COLO668 (cell line): ENCODE measurements at regions not wholly inside any gene's neighbourhood (a gene's known extent, or its start where the extent isn't known, plus 50 kb on each side); places are given as distances from the start of the nearest gene placed in this dataset.

Experiments
- DNase-seq: peaks from one replicate; lab custom pipeline; 2025; ENCODE audit not compliant: unreplicated experiment; lab: John Stamatoyannopoulos, UW

DNA sequence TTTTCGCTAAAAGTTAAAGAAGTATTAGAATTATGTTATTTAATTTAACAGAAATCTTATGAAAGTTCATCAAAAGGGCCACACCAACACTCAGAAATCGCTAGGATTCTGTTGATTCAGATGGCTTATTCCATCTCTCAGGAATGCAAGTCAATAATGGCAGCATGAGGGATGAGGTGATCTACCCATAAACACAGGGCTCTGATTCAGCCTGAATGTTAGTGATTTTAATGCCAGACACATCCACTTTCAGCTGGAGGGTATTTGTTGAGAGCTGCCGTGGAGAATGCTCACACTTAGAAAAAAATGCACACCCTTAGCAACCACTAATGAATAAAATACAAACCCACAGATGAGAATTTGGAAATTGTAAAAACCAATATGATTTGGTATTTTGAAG is 173.3 kb upstream of the ERBB4 start:
- no peak for DNase-seq

- DNase-seq: no peak
Measured at GRCh38 chr2:212709280-212709679, 170.7 kb upstream of the ERBB4 start.

- no peak for DNase-seq
Measured at GRCh38 chr2:212708355-212708754, 169.8 kb upstream of the ERBB4 start.

DNA sequence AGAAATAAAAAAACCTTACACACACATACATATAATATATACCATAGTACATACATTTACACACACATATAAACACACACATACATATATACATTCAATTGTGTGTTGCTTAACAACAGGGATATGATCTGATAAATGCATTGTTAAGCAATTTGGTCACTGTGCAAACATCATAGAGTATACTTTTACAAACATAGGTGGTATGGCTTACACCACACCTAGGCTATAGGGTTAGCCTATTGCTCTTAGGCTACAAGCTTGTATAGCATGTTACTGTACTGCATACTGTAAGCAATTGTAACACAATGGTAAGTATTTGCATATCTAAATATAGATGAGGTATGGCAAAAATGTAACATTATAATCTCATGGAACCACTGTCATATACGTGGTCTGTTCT is 156.8 kb upstream of the ERBB4 start:
- no peak for DNase-seq

GRCh38 chr2:212694398-212694797 is 155.8 kb upstream of the ERBB4 start:
- DNase-seq: no peak

GRCh38 chr2:212692466-212692865 is 153.9 kb upstream of the ERBB4 start:
- DNase-seq: no peak

- peak; percentile 49 for DNase-seq
Measured at GRCh38 chr2:212686285-212686895, 147.8 kb upstream of the ERBB4 start.

DNA sequence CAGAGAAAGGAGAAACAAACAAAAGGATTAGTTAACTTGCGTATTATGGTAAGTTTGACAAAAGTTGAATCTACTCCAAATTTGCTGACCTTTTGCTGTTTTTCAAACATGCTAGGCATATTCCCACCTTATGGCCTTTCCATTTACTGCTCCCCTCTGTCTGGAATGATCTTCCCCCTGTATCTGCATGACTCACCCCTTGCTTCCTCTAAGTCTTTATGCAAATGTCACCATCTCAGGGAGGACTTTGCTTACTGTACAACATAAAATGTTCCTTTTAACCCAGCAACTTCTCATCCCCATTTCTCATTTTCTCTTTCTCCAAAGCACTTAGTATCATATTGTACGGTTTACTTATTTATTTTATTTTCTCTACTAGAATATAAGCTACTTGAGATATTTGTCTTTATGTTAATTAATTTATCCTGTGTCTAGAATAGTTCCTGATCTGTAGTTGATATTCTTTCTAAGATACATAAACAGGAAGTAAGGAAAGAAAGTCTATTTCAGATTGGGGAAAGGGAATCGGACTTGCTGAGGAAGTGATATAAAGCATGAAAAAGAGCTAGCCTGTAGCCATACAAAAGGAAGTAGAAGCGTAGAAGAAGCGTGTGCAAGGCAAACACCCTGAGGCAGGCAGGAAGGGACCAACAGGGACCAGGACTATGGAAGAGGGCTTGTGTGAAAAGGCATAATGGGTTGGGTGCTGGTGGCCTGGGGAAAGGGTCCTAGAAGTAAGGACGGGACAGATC is 144.9 kb upstream of the ERBB4 start:
- DNase-seq: no peak

DNA sequence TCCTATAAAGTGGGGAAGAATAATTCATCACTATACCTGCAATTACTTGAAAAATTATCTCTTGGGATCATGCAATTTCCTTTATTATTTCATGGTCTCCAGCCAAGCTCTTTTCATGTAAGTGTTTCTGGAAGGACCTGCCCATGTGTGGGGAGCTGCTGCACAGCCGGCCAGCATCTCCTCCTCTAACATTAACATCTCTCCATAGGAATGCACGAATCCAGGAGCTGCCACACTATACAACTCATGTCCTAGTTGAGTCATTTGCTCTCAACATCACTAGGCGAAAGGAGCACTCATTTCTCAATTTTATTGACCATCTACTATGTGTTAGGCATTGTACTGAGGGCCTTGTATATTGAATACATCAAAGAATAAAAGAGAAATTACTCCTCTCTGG is 144.3 kb upstream of the ERBB4 start:
- DNase-seq: no peak

GRCh38 chr2:212677466-212677865 is 138.9 kb upstream of the ERBB4 start:
- DNase-seq: no peak

DNA sequence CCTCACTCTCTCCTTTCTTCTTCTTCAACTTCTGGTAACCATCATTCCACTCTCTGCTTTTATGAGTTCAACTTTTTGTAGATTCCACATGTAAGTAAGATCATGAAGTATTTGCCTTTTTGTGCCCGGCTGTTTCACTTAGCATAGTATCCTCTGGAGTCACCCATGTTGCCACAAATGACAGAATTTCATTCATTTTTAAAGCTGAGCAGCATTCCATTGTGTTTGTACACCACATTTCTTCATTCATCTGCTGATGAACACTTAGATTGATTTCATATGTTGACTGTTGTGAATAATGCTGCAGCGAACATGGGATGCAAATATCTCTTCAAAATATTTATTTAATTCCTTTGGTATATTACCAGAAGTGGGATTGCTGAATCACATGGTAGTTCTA is 133.6 kb upstream of the ERBB4 start:
- no peak for DNase-seq

GRCh38 chr2:212669761-212670160 is 131.2 kb upstream of the ERBB4 start:
- DNase-seq: no peak

DNA sequence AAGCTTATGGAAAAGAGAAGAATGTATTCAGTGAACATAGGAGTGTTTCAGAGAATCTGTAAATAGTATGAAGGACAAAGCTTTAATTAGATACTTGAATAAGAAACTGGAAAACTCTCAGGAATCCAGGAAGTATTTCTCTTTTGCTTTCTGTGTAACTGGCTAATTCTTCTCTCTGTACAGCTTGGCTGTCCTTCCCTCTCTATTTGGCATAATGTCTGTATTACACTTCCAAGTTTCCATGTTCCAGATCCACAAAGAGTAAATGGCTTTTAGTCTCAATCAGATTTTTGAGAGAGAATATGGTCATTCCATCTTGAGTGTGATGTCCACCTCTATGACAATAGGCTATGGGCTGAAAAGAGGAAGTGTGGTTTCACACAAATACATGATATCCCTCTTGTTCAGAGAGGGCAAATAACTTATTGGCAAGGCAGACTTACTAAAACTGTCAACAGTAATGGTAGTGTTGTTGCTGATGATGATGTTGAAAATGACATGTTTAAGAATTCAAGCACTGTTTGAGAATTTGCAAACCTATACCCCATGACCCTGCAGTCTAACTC is 129.2 kb upstream of the ERBB4 start:
- no peak for DNase-seq

DNA sequence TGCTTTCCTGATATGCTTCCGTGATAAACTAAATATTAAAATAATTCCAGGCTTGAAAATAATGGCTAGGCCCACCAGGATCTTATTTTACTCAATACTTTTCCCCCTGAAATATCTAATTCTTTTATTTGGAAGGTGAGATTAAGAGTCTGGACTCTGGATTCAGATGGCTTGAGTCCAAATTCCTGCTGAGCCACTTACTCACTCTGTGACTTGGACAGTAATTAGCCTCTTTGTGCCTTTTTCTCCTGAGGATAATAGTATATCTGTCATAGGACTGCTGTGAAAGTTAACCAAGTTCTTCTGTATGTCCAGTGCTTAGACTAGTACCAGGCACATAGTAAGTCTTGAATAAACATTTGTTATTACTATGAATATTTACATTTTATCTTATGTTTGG is 127.3 kb upstream of the ERBB4 start:
- DNase-seq: no peak

DNA sequence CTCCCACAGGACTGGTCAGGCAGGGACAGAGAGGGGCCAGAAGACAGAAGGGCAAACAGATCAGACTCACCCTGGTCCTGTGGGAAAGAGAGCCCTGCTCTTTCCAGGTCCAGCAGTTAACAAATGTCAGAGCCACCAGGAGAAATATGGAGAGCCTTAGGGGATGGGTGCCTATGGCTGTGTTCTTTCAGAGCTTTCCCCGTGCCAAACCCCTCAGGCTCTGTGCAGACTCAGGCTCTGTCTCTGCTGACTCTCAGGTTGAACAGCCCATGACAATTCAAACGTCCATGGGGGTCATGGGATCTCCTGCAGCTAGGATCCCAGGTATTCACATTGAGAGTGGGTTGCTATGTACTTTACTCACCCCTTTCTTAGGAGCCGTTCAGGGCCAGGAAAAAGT is 120.8 kb upstream of the ERBB4 start:
- DNase-seq: no peak

DNA sequence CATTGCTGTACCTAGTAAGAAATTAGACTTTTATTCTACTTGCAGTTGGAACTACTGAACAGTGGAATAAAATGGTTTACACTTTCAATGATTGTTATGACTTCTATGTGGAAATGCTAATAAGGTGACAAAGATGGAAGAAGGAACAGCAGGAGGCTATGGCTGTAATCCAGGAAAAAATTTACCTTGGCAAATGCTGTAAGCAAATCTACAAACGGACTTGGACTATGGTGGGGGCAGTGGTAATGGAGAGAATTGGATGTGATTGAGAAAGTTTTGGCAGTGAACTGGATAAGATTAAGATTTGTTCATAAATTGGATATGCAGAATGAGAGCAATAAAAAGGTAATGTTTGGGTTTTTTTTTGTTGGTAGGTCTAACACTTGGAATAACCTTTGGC is 111.0 kb upstream of the ERBB4 start:
- no peak for DNase-seq

- no peak for DNase-seq
Measured at GRCh38 chr2:212646698-212647366, 108.2 kb upstream of the ERBB4 start.

DNA sequence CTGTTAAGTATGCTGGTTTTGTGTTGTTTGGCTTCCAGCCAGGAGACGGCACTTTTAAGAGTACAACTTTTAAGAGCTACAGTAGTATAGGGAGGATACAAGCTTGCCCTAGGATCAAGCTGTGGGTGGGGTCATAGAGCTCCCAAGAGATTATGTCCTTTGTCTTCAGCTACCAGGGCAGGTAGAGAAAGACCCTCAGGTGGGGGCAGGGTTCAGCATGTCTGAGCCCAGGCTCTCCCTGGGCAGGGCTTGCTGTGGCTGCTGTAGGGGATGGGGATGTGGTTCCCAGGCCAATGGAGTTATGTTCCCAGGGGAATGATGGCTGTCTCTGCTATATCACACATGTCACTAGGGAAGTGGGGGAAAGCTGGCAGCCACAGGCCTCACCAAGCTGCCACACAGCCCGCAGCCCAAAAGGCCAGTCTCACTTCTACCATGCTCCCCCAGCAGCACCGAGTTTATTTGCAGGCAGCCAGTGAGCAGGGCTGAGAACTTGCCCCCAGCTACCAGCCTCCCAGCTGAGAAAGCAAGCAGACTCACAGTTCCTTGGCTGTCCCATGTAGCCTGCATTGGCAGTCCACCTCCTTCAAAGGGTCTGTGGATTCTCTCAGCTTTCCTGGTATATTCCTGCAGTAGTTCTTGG is 105.7 kb upstream of the ERBB4 start:
- DNase-seq: no peak

GRCh38 chr2:212640428-212640827 is 101.8 kb upstream of the ERBB4 start:
- DNase-seq: no peak

DNA sequence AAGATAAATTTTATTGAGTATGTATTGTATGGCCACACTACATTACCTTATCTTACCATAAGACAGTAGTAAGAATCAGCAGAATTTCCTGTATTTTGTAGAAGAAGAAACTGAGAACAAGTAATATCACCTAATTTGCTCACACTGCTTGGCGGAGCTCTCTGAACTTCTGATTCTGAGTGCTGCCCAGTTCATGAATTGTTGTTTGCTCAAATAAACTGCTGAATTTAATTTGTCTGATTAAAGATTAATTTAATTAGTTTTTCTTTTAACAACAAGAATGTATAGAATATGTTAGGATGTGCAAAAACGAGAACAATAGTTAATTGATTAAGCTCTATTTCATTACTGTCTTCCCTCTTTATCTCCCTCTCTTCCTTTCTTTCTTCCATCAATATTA is 100.1 kb upstream of the ERBB4 start:
- DNase-seq: no peak

DNA sequence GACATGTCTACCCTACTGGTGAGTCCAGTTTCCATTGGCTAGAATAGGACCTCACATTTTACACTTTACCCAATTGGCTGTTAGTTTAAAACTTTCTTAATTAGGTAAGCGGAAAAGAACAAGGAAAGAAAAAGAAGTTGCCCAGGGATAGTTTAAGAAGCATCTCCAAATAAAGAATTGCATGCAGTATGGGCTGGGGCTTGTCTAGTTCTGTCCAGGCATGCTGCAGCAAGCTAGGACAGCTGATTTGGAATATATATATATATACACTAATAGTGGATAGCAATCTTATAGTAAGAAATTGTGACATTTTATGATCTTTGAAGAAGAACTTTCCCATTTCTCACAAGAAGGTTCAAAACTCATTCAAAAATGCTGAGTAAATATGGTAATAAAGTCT is 90.0 kb upstream of the ERBB4 start:
- no peak for DNase-seq
